Astrocyte of the cerebellum (primary cell): ENCODE measurements at regions not wholly inside any gene's neighbourhood (a gene's known extent, or its start where the extent isn't known, plus 50 kb on each side); places are given as distances from the start of the nearest gene placed in this dataset.
"Not testable (repeated sequence)": the region's sequence is repeated elsewhere in the genome, so short reads cannot be mapped to it uniquely, and the experiment has no call there.

Experiments used
- DNase-seq: peaks from one replicate; pipeline ENCODE4 v3.0.0-alpha.2; 2011; ENCODE audit warnings: low read depth
- H3K4me3 ChIP-seq: 2 replicates; pipeline ENCODE4 v1.5.1; 2011; ENCODE audit warnings: mild to moderate bottlenecking, low read depth, low read length, moderate library complexity
- in situ Hi-C: cut with HindIII; loops from 2 replicates; pipeline ENCODE4 v1.10.0; 2017; ENCODE audit warnings: low sequenced_read_pairs
- TF ChIP-seq, protein P1 (sequence below): IDR thresholded peaks from 2 replicates; pipeline ENCODE4 v1.5.1; 2012; ENCODE audit warnings: low read length, low read depth, moderate library complexity, mild to moderate bottlenecking; ENCODE audit errors: missing control alignments

- DNase-seq = peak; percentile 44
- in situ Hi-C loops = no loop called here
- TF ChIP-seq, protein P1, sequence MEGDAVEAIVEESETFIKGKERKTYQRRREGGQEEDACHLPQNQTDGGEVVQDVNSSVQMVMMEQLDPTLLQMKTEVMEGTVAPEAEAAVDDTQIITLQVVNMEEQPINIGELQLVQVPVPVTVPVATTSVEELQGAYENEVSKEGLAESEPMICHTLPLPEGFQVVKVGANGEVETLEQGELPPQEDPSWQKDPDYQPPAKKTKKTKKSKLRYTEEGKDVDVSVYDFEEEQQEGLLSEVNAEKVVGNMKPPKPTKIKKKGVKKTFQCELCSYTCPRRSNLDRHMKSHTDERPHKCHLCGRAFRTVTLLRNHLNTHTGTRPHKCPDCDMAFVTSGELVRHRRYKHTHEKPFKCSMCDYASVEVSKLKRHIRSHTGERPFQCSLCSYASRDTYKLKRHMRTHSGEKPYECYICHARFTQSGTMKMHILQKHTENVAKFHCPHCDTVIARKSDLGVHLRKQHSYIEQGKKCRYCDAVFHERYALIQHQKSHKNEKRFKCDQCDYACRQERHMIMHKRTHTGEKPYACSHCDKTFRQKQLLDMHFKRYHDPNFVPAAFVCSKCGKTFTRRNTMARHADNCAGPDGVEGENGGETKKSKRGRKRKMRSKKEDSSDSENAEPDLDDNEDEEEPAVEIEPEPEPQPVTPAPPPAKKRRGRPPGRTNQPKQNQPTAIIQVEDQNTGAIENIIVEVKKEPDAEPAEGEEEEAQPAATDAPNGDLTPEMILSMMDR = no peak
- no peak overlapping the region for H3K4me3 ChIP-seq
These were observed 123.4 kb upstream of the TENT5A start for GRCh38 chr6:81875782-81876293.

GRCh38 chr6:81869749-81870508, 117.4 kb upstream of the TENT5A start:
- DNase-seq, H3K4me3 ChIP-seq, in situ Hi-C loops: not testable (repeated sequence)

DNA sequence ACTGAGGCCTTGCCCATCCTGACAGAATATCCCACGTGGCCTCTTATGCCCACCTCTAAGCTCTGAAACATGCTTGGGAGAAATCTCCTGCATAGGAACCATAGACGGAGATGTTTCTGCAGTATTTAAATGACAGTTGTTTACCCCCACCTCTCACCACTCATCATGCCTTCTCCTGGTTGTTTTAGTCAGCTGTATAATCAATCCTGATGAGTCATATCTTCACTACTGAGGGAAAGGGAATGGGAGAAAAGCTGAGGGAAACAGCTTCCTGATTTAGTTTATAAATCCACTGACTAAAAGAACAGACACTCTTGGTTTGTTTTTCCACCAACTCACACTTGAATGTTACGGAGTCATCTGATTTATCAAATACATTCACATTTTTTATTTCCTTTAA, 113.2 kb upstream of the TENT5A start:
- in situ Hi-C loops = no loop called here

GRCh38 chr6:81864124-81864523, 111.6 kb upstream of the TENT5A start:
- in situ Hi-C loops = no loop called here
- H3K4me3 ChIP-seq = no peak overlapping the region
- TF ChIP-seq, protein P1 = no peak
- DNase-seq = no peak

More for the DNA sequence above, 113.2 kb upstream of the TENT5A start:
- DNase-seq = peak; percentile 29
- TF ChIP-seq, protein P1 = no peak
- no peak overlapping the region for H3K4me3 ChIP-seq

DNA sequence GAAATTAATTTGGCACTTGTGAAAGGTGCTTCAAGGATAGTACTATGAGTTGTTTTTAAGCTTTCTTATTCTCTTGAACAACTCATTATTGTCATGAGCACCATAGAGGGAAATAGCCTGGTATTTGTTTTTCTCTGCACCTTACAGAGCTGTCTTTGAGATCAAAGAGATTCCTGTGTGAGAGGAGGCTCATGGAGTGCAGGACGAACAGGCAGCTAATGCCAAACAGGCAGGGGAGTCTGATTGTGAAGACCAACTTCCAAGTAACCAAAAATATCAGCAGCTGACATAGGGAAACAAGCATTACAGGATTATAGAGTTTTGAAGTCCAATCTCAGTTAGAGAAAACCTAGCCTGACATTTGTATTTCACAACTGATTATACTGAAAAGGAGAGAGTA, 110.6 kb upstream of the TENT5A start:
- TF ChIP-seq, protein P1 = no peak
- in situ Hi-C loops = no loop called here
- H3K4me3 ChIP-seq = no peak overlapping the region
- no peak for DNase-seq

DNA sequence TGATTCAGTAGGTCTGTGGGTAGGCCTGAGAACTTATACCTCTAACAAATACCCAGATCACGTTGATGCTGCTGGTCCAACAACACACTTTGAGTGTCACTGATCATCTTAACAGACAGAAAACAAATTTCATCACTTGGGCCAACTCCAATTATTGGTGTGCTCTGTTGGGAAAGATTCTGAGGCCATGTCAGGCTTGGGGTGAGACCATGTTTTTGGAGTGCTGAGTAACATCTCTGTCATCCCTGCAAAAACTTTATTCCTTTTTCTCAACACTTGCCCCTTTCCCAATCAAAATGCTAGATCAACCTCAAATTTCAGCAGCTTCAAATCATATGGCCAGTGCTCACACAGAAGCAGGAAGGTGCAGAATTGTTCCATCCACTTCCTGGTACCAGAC, 108.8 kb upstream of the TENT5A start:
- in situ Hi-C loops = no loop called here
- H3K4me3 ChIP-seq = no peak overlapping the region
- TF ChIP-seq, protein P1 = no peak
- no peak for DNase-seq

GRCh38 chr6:81859884-81860283, 107.4 kb upstream of the TENT5A start:
- no peak for DNase-seq
- no peak overlapping the region for H3K4me3 ChIP-seq
- TF ChIP-seq, protein P1 = no peak
- in situ Hi-C loops = no loop called here
